ENCODE measurements at regions not wholly inside any gene's neighbourhood (a gene's known extent, or its start where the extent isn't known, plus 50 kb on each side); places are given as distances from the start of the nearest gene placed in this dataset.

- Histone ChIP-seq H2BK5ac (ENCODE audit: low read depth, low read length) (no peak overlapping the region), H3K4ac (replicated peaks; ENCODE audit: insufficient read length, low read depth, low read length) (no peak overlapping the region), H3K23me2 (ENCODE audit: low read depth, low read length) (no peaks in the 10 kb centered on the region), H2BK12ac (ENCODE audit: low read depth, low read length) (no peak overlapping the region), H4K5ac (ENCODE audit: insufficient read length, low read depth, low read length) (no peak overlapping the region), H2BK15ac (ENCODE audit: low read length) (no peak overlapping the region), H3K27ac (ENCODE audit: low read depth, low read length) (no peak overlapping the region), H2BK120ac (replicated peaks; ENCODE audit: low read depth, low read length) (no peak overlapping the region), H3K27me3 (replicated peaks in 1 of 4; ENCODE audit: control insufficient read depth in 3 of 4, extremely low read depth in 1 of 4, insufficient read depth in 3 of 4, low read length in 3 of 4) (no peaks in the 10 kb centered on the region), H3K9ac (replicated peaks in 1 of 4; ENCODE audit: extremely low read depth in 1 of 4, low read depth in 3 of 4, low read length in 3 of 4) (no peak overlapping the region), H3K56ac (replicated peaks; ENCODE audit: insufficient read length, low read depth, low read length) (no peak overlapping the region), H3K4me2 (ENCODE audit: insufficient read depth in 1 of 2, low read depth in 2 of 2, low read length in 2 of 2) (no peak overlapping the region), H3K18ac (ENCODE audit: extremely low read depth, low read length) (no peak overlapping the region), H4K91ac (replicated peaks; ENCODE audit: insufficient read length, low read length) (no peak overlapping the region), H3K9me3 (ENCODE audit: insufficient read depth in 2 of 2, low read depth in 1 of 2, low read length in 1 of 2) (peaks cover 61 to 63% of the 10 kb centered on the region in 2 experiments), H3K14ac (ENCODE audit: insufficient read length) (no peak overlapping the region), H3K23ac (ENCODE audit: insufficient read length) (no peak overlapping the region), H3K79me1 (ENCODE audit: low read depth, low read length) (no peaks in the 10 kb centered on the region), H3K36me3 (ENCODE audit: control insufficient read depth in 2 of 4, insufficient read depth in 4 of 4, low read length in 3 of 4) (no peaks in the 10 kb centered on the region), H3K4me3 (ENCODE audit: extremely low read depth in 1 of 4, insufficient read depth in 2 of 4, low read depth in 3 of 4, low read length in 4 of 4) (no peak overlapping the region), H2AFZ (ENCODE audit: low read length) (no peak overlapping the region), H2AK5ac (ENCODE audit: low read depth, low read length) (no peak overlapping the region), H4K8ac (ENCODE audit: extremely low read depth, insufficient read depth, low read length) (no peak overlapping the region), H3K79me2 (ENCODE audit: control insufficient read depth in 1 of 2, insufficient read depth in 2 of 2, low read length in 2 of 2) (no peaks in the 10 kb centered on the region), H4K20me1 (replicated peaks in 1 of 2; ENCODE audit: control insufficient read depth in 1 of 2, insufficient read depth in 2 of 2, low read length in 2 of 2) (no peaks in the 10 kb centered on the region), H3K4me1 (replicated peaks in 1 of 4; ENCODE audit: control insufficient read depth in 3 of 4, insufficient read depth in 4 of 4, low read length in 3 of 4) (no peaks in the 10 kb centered on the region), H2BK20ac (ENCODE audit: low read length) (no peak overlapping the region)
- WGBS, 2 experiments (ENCODE audit: extremely low coverage in 1 of 2, insufficient coverage in 1 of 2, insufficient read length in 1 of 2, insufficient replicate concordance in 2 of 2, low coverage in 1 of 2, low lambda C conversion rate in 2 of 2, missing lambda C conversion rate in 1 of 2): 82% methylated on average over 19 of the region's 19 CpGs; no CpG with 5 or more reads in 1 of the 2 experiments
- FAIRE-seq: no peak
- ChIA-PET POLR2A (ENCODE audit: partially characterized antibody) (no interaction called here), CTCF (ENCODE audit: partially characterized antibody) (no interaction called here)
- no peak for DNase-seq (ENCODE audit: low read depth in 1 of 2, low spot score in 2 of 2)
- no peak for TF ChIP-seq TBP (IDR thresholded peaks at IDR 0.05; ENCODE audit: low read depth, low read length)
- TF ChIP-seq EZH2 (IDR thresholded peaks at IDR 0.05; ENCODE audit: low read depth, low read length, severe bottlenecking): no peak
- no peak for TF ChIP-seq CHD2 (IDR thresholded peaks at IDR 0.05; ENCODE audit: low read length)
- TF ChIP-seq BCL11A (IDR thresholded peaks at IDR 0.05; ENCODE audit: low read depth in 2 of 2, low read length in 2 of 2): no peak
- TF ChIP-seq RNF2 (IDR thresholded peaks at IDR 0.05; ENCODE audit: borderline replicate concordance, low read depth, low read length, missing control alignments, poor library complexity, severe bottlenecking): no peak
- no peak for TF ChIP-seq JUND (IDR thresholded peaks at IDR 0.05; ENCODE audit: low read length)
- no peak for TF ChIP-seq ASH2L (IDR thresholded peaks at IDR 0.05; ENCODE audit: low read length)
- no peak for TF ChIP-seq POLR2A (IDR thresholded peaks at IDR 0.05; ENCODE audit: control extremely low read depth in 1 of 2, low read depth in 2 of 2, low read length in 2 of 2)
- TF ChIP-seq CTCF (IDR thresholded peaks at IDR 0.05; ENCODE audit: control extremely low read depth in 1 of 3, insufficient read depth in 1 of 3, low read depth in 1 of 3, low read length in 3 of 3): no peak
- TF ChIP-seq HDAC6 (IDR thresholded peaks at IDR 0.05; ENCODE audit: low read depth, low read length): no peak
- TF ChIP-seq CBX8 (IDR thresholded peaks at IDR 0.05; ENCODE audit: borderline replicate concordance, low read depth, low read length): no peak
- no peak for TF ChIP-seq TAF7 (optimal IDR thresholded peaks at IDR 0.05; ENCODE audit: borderline replicate concordance, low read depth, low read length)
- no peak for TF ChIP-seq EP300 (IDR thresholded peaks at IDR 0.05; ENCODE audit: borderline replicate concordance in 1 of 2, low read depth in 2 of 2, low read length in 2 of 2)
These were observed 488.9 kb upstream of the NUPR2 start for GRCh38 chr7:56605146-56605545.

All from H1 (cell line).